EH (cell line): ENCODE measurements at regions not wholly inside any gene's neighbourhood (a gene's known extent, or its start where the extent isn't known, plus 50 kb on each side); places are given as distances from the start of the nearest gene placed in this dataset.
A peak's percentile ranks its signal among the peaks of the same experiment; 100 is the strongest.

Source experiments
- DNase-seq: peaks from one replicate; pipeline ENCODE4 v3.0.0-alpha.2; 2015; ENCODE audit warnings: low read depth

- no peak for DNase-seq
Observed at GRCh38 chr1:229031481-229032341, 239.2 kb upstream of the RAB4A start.

GRCh38 chr1:229032375-229032774 lies 238.5 kb upstream of the RAB4A start:
- DNase-seq = no peak

GRCh38 chr1:229033480-229033879 lies 237.4 kb upstream of the RAB4A start:
- no peak for DNase-seq

GRCh38 chr1:229034342-229034741 lies 236.6 kb upstream of the RAB4A start:
- DNase-seq = no peak

GRCh38 chr1:229035054-229035747 lies 235.7 kb upstream of the RAB4A start:
- no peak for DNase-seq

- no peak for DNase-seq
Observed at GRCh38 chr1:229035748-229036082, 235.2 kb upstream of the RAB4A start.

- DNase-seq = no peak
Observed at GRCh38 chr1:229037806-229038405, 233.0 kb upstream of the RAB4A start.

GRCh38 chr1:229040630-229041358 lies 230.1 kb upstream of the RAB4A start:
- DNase-seq = no peak

- DNase-seq = no peak
Observed at GRCh38 chr1:229041946-229042345, 229.0 kb upstream of the RAB4A start.

GRCh38 chr1:229042482-229042881 lies 228.4 kb upstream of the RAB4A start:
- no peak for DNase-seq

- no peak for DNase-seq
Observed at GRCh38 chr1:229043115-229043514, 227.8 kb upstream of the RAB4A start.

GRCh38 chr1:229046251-229046853 lies 224.6 kb upstream of the RAB4A start:
- no peak for DNase-seq

GRCh38 chr1:229047161-229047839 lies 223.6 kb upstream of the RAB4A start:
- no peak for DNase-seq

GRCh38 chr1:229047840-229048620 lies 222.9 kb upstream of the RAB4A start:
- no peak for DNase-seq

- no peak for DNase-seq
Observed at GRCh38 chr1:229048896-229049295, 222.0 kb upstream of the RAB4A start.

GRCh38 chr1:229056046-229056445 lies 214.9 kb upstream of the RAB4A start:
- DNase-seq = no peak

GRCh38 chr1:229058111-229058561 lies 212.8 kb upstream of the RAB4A start:
- no peak for DNase-seq

- DNase-seq = no peak
Observed at GRCh38 chr1:229058729-229059128, 212.2 kb upstream of the RAB4A start.

- DNase-seq = peak; percentile 17
Observed at GRCh38 chr1:229059671-229060539, 211.0 kb upstream of the RAB4A start.

GRCh38 chr1:229062135-229062534 lies 208.8 kb upstream of the RAB4A start:
- no peak for DNase-seq
